IMR-90 (cell line): ENCODE measurements at regions not wholly inside any gene's neighbourhood (a gene's known extent, or its start where the extent isn't known, plus 50 kb on each side); places are given as distances from the start of the nearest gene placed in this dataset.

Source experiments
- ATAC-seq: fragments of 200-7000 bp; cut with Tn5 transposase; 2 replicates; pipeline ENCODE4 v1.9.1; 2020; ENCODE audit warnings: low read depth, mild to moderate bottlenecking, moderate library complexity
- BruUV-seq: library from RNA; stranded (reverse); fragments of 400-500 nt; replicated peaks from 2 replicates; lab custom pipeline; 2021; lab: Mats Ljungman, UMichigan
- CTCF ChIA-PET: fragments of 300-600 bp; formaldehyde crosslinking; extraction: SDS; loops from one replicate; lab custom pipeline; 2021; ENCODE audit warnings: antibody characterized with exemption; lab: Yijun Ruan, JAX
- POLR2A ChIA-PET: fragments of 300-600 bp; sonication (Branson Sonifier 250); formaldehyde crosslinking; loops from one replicate; lab custom pipeline; 2022; ENCODE audit warnings: antibody characterized with exemption; ENCODE audit not compliant: unreplicated experiment; lab: Charles Lee
- DNase-seq: peaks from one replicate; pipeline ENCODE4 v3.0.0; 2013
- H2AFZ ChIP-seq: replicated peaks from 2 replicates; pipeline ENCODE3; 2013; ENCODE audit warnings: low read length, mild to moderate bottlenecking; ENCODE audit not compliant: poor library complexity
- H2AK5ac ChIP-seq: 2 replicates; pipeline ENCODE4 v1.6.1; 2013; ENCODE audit warnings: low read depth, low read length, inconsistent platforms
- H2AK9ac ChIP-seq: replicated peaks from 2 replicates; pipeline ENCODE3; 2013; ENCODE audit warnings: mild to moderate bottlenecking, low read depth, low read length, moderate library complexity; ENCODE audit not compliant: poor library complexity
- H2BK120ac ChIP-seq: 2 replicates; pipeline ENCODE4 v1.6.1; 2013; ENCODE audit warnings: low read depth, low read length, inconsistent platforms
- H2BK15ac ChIP-seq: 3 replicates; pipeline ENCODE4 v1.6.1; 2013; ENCODE audit warnings: low read depth, low read length, inconsistent platforms
- H2BK20ac ChIP-seq: 2 replicates; pipeline ENCODE4 v1.6.1; 2013; ENCODE audit warnings: low read depth, mild to moderate bottlenecking, inconsistent platforms, low read length, moderate library complexity
- H2BK5ac ChIP-seq: 2 replicates; pipeline ENCODE4 v1.6.1; 2013; ENCODE audit warnings: mild to moderate bottlenecking, low read depth, low read length, inconsistent platforms; ENCODE audit not compliant: poor library complexity, severe bottlenecking
- H3K14ac ChIP-seq: replicated peaks from 2 replicates; pipeline ENCODE4 v1.6.1; 2013; ENCODE audit warnings: low read depth, low read length, inconsistent platforms
- H3K18ac ChIP-seq: 2 replicates; pipeline ENCODE4 v1.6.1; 2013; ENCODE audit warnings: low read depth, low read length, control low read depth
- H3K23ac ChIP-seq: 2 replicates; pipeline ENCODE4 v1.6.1; 2013; ENCODE audit warnings: low read depth, low read length, inconsistent platforms
- H3K27ac ChIP-seq: 2 replicates; pipeline ENCODE4 v1.5.1; 2013; ENCODE audit warnings: mild to moderate bottlenecking, control low read depth, low read length; ENCODE audit not compliant: insufficient read depth
- H3K27me3 ChIP-seq: 2 replicates; pipeline ENCODE4 v1.6.1; 2013; ENCODE audit warnings: low read length; ENCODE audit not compliant: control insufficient read depth, insufficient read depth
- H3K36me3 ChIP-seq: 2 replicates; pipeline ENCODE4 v1.6.1; 2013; ENCODE audit warnings: low read length, mixed read lengths; ENCODE audit not compliant: control insufficient read depth, insufficient read depth
- H3K4ac ChIP-seq: 2 replicates; pipeline ENCODE4 v1.6.1; 2013; ENCODE audit warnings: low read depth, low read length, inconsistent platforms
- H3K4me1 ChIP-seq: 2 replicates; pipeline ENCODE4 v1.6.1; 2013; ENCODE audit warnings: low read length, mixed read lengths; ENCODE audit not compliant: control insufficient read depth, insufficient read depth
- H3K4me2 ChIP-seq: 2 replicates; pipeline ENCODE4 v1.6.1; 2013; ENCODE audit warnings: low read depth, mild to moderate bottlenecking, control low read depth, low read length, moderate library complexity
- H3K4me3 ChIP-seq: 2 replicates; pipeline ENCODE4 v1.5.1; 2013; ENCODE audit warnings: low read depth, mild to moderate bottlenecking, control low read depth, low read length, moderate library complexity; ENCODE audit not compliant: insufficient read depth
- H3K56ac ChIP-seq: 2 replicates; pipeline ENCODE4 v1.6.1; 2013; ENCODE audit warnings: low read length, inconsistent platforms; ENCODE audit not compliant: insufficient read depth; ENCODE audit errors: extremely low read depth
- H3K79me1 ChIP-seq, 2 experiments: 2 replicates each; pipeline ENCODE4 v1.6.1; 2013; ENCODE audit warnings: low read length in 2 of 2, inconsistent platforms in 1 of 2, low read depth in 1 of 2
- H3K9ac ChIP-seq: 2 replicates; pipeline ENCODE4 v1.6.1; 2013; ENCODE audit warnings: low read depth, low read length, control low read depth
- H3K9me1 ChIP-seq: 2 replicates; pipeline ENCODE4 v1.6.1; 2013; ENCODE audit warnings: low read length, inconsistent platforms; ENCODE audit not compliant: insufficient read depth
- H3K9me3 ChIP-seq: 2 replicates; pipeline ENCODE4 v1.6.1; 2013; ENCODE audit warnings: low read length; ENCODE audit not compliant: control insufficient read depth, insufficient read depth
- H4K20me1 ChIP-seq: 2 replicates; pipeline ENCODE4 v1.6.1; 2013; ENCODE audit warnings: low read length, inconsistent platforms; ENCODE audit not compliant: insufficient read depth
- H4K5ac ChIP-seq: 2 replicates; pipeline ENCODE4 v1.6.1; 2013; ENCODE audit warnings: mild to moderate bottlenecking, low read depth, low read length, control low read depth
- H4K8ac ChIP-seq, 2 experiments: 2 replicates each; pipeline ENCODE4 v1.6.1; 2013; ENCODE audit warnings: low read depth in 2 of 2, low read length in 2 of 2, control low read depth in 1 of 2, inconsistent platforms in 1 of 2
- H4K91ac ChIP-seq: 2 replicates; pipeline ENCODE4 v1.6.1; 2013; ENCODE audit warnings: low read depth, low read length, inconsistent platforms; ENCODE audit not compliant: insufficient read depth
- CHD1 ChIP-seq: IDR thresholded peaks from 2 replicates; pipeline ENCODE4 v1.6.1; 2012; ENCODE audit warnings: low read depth, low read length, improper control_type of control experiment
- MXI1 ChIP-seq: IDR thresholded peaks from 2 replicates; pipeline ENCODE4 v1.6.1; 2012; ENCODE audit warnings: low read depth, mild to moderate bottlenecking, low read length, moderate library complexity, borderline replicate concordance
- POLR2A ChIP-seq: IDR thresholded peaks from 2 replicates; pipeline ENCODE4 v1.6.1; 2012; ENCODE audit warnings: mild to moderate bottlenecking, low read depth, low read length
- RFX5 ChIP-seq: IDR thresholded peaks from 2 replicates; pipeline ENCODE4 v1.8.0; 2012; ENCODE audit warnings: low read depth, mild to moderate bottlenecking, low read length, moderate library complexity
- WGBS, 2 experiments: methylation state at CpG; one replicate each; pipeline versions ENCODE4 v1.1.5 to v1.1.7; 2013; ENCODE audit warnings: missing lambda C conversion rate in 2 of 2; ENCODE audit not compliant: insufficient read length in 1 of 2; ENCODE audit errors: extremely low coverage in 2 of 2; 5-methylcytosine and 5-hydroxymethylcytosine counted together
- dilution Hi-C: fragments of 300-500 bp; cut with HindIII; formaldehyde crosslinking; loops from one replicate; pipeline ENCODE4 v1.14.3; 2018; ENCODE audit warnings: low sequenced_read_pairs; ENCODE audit not compliant: unreplicated experiment
- in situ Hi-C: fragments of 300-500 bp; cut with MboI; formaldehyde crosslinking; loops from 3 replicates; pipeline ENCODE4 v1.14.3; 2019; ENCODE audit warnings: low sequenced_read_pairs, inconsistent platforms, mixed read lengths
- intact Hi-C: fragments of 100-400 bp; cut with micrococcal nuclease; formaldehyde crosslinking; loops from 2 replicates; pipeline ENCODE4 v1.10.0; 2022

DNA sequence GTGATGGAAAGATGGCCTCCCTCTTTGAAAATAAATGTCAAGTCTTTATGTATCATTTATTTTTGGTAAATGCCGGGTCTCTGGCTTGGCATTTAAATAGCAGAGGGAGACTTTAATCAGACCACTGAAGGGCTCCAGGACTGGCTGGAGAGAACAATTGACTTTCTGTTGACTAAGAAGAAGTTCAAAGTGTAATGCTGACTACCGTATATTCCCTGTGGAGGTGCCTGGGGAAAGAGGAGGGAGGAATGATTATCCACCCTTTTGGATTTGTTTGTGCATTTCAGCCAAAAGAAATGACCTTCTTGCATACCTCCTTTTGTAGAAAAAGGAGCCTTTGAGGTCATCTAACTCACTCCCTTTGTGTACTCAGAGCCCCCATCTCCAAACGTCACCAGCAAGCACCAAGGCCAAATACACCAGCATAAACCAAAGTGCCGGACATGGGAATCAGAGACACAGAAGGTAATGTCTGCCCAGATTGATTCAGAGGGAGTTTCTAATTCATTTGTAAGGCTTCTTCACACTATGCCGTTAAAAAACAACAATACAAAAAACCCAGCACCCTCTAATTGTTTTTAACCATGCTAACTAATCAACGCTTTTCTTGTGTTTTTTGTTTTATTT lies 75.2 kb downstream of the PRLHR start:
- no peak overlapping the region for H4K5ac ChIP-seq
- no peak for ATAC-seq
- no peaks in the 10 kb centered on the region for H4K20me1 ChIP-seq
- no CpG with 5 or more reads among the region's 6 CpGs for WGBS, 2 experiments
- H3K4me3 ChIP-seq = no peak overlapping the region
- ChIA-PET CTCF (no interaction called here), POLR2A (no interaction called here)
- H3K27me3 ChIP-seq = no peaks in the 10 kb centered on the region
- H3K56ac ChIP-seq = no peak overlapping the region
- in situ Hi-C loops = no loop called here
- H3K27ac ChIP-seq = no peak overlapping the region
- H2AK5ac ChIP-seq = no peak overlapping the region
- H3K79me1 ChIP-seq = no peaks in the 10 kb centered on the region
- no peak for TF ChIP-seq CHD1
- TF ChIP-seq RFX5 = no peak
- TF ChIP-seq MXI1 = no peak
- TF ChIP-seq POLR2A = no peak
- no peak overlapping the region for H4K91ac ChIP-seq
- H4K8ac ChIP-seq = no peak overlapping the region
- no peak overlapping the region for H2AK9ac ChIP-seq
- H2BK15ac ChIP-seq = no peak overlapping the region
- no peak for DNase-seq
- no peak overlapping the region for H2AFZ ChIP-seq
- dilution Hi-C loops = no loop called here
- H3K18ac ChIP-seq = no peak overlapping the region
- H3K9me1 ChIP-seq = no peaks in the 10 kb centered on the region
- H3K4me2 ChIP-seq = no peak overlapping the region
- H3K36me3 ChIP-seq = no peaks in the 10 kb centered on the region
- H2BK20ac ChIP-seq = no peak overlapping the region
- no TSS peak for BruUV-seq
- H2BK120ac ChIP-seq = no peak overlapping the region
- no peak overlapping the region for H2BK5ac ChIP-seq
- no peaks in the 10 kb centered on the region for H3K4me1 ChIP-seq
- no peaks in the 10 kb centered on the region for H3K9me3 ChIP-seq
- H3K23ac ChIP-seq = no peak overlapping the region
- H3K4ac ChIP-seq = no peak overlapping the region
- no peak overlapping the region for H3K14ac ChIP-seq
- intact Hi-C loops = no loop called here
- no peak overlapping the region for H3K9ac ChIP-seq
